ENCODE measurements at regions not wholly inside any gene's neighbourhood (a gene's known extent, or its start where the extent isn't known, plus 50 kb on each side); places are given as distances from the start of the nearest gene placed in this dataset.

DNA sequence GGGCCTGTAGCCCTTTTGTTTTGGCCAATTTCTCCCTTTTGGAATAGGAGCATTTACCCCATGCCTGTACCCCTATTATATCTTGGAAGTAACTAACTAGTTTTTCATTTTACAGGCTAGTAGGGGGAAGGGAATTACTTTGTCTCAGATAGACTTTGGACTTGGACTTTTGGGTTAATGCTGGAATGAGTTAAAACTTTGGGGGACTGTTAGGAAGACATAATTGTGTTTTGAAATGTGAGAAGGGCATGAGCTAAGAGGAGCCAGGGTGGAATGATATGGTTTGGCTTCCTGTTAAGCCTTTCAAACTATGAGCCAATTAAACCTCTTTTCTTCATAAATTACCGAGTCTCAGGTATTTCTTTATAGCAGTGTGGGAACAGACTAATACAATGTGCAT lies 168.1 kb downstream of the FGF1 start:
- Histone ChIP-seq H4K20me1 (ENCODE audit: insufficient read depth, low read length) (no peaks in the 10 kb centered on the region), H3K9me3 (ENCODE audit: insufficient read depth, low read length, severe bottlenecking) (no peaks in the 10 kb centered on the region), H3K27ac (ENCODE audit: low read length) (no peak overlapping the region), H3K36me3 (ENCODE audit: insufficient read depth, low read length) (no peaks in the 10 kb centered on the region), H3K79me2 (ENCODE audit: insufficient read depth, low read length) (no peaks in the 10 kb centered on the region), H2AFZ (ENCODE audit: low read depth, low read length) (no peak overlapping the region), H3K4me2 (ENCODE audit: insufficient read depth, low read length) (no peak overlapping the region), H3K4me1 (ENCODE audit: insufficient read depth, low read length) (no peaks in the 10 kb centered on the region), H3K9ac (ENCODE audit: low read depth, low read length) (no peak overlapping the region), H3K4me3 (ENCODE audit: low read depth in 1 of 2, low read length in 2 of 2) (no peak overlapping the region), H3K27me3 (ENCODE audit: insufficient read depth, low read length, poor library complexity) (no peaks in the 10 kb centered on the region)
- DNase-seq: no peak
- no peak for ATAC-seq (ENCODE audit: insufficient read depth, low read depth)
- TF ChIP-seq, protein P1, sequence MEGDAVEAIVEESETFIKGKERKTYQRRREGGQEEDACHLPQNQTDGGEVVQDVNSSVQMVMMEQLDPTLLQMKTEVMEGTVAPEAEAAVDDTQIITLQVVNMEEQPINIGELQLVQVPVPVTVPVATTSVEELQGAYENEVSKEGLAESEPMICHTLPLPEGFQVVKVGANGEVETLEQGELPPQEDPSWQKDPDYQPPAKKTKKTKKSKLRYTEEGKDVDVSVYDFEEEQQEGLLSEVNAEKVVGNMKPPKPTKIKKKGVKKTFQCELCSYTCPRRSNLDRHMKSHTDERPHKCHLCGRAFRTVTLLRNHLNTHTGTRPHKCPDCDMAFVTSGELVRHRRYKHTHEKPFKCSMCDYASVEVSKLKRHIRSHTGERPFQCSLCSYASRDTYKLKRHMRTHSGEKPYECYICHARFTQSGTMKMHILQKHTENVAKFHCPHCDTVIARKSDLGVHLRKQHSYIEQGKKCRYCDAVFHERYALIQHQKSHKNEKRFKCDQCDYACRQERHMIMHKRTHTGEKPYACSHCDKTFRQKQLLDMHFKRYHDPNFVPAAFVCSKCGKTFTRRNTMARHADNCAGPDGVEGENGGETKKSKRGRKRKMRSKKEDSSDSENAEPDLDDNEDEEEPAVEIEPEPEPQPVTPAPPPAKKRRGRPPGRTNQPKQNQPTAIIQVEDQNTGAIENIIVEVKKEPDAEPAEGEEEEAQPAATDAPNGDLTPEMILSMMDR (IDR thresholded peaks at IDR 0.05; ENCODE audit: borderline replicate concordance, extremely low read depth, low read length, poor library complexity, severe bottlenecking): no peak
- TF ChIP-seq EZH2 (IDR thresholded peaks at IDR 0.05; ENCODE audit: borderline replicate concordance, low read depth, low read length, severe bottlenecking): no peak

- Histone ChIP-seq H3K9me3 (ENCODE audit: insufficient read depth, low read length, severe bottlenecking) (no peaks in the 10 kb centered on the region), H3K4me3 (ENCODE audit: low read depth in 1 of 2, low read length in 2 of 2) (no peak overlapping the region), H3K4me1 (ENCODE audit: insufficient read depth, low read length) (no peaks in the 10 kb centered on the region), H4K20me1 (ENCODE audit: insufficient read depth, low read length) (no peaks in the 10 kb centered on the region), H3K4me2 (ENCODE audit: insufficient read depth, low read length) (no peak overlapping the region), H3K79me2 (ENCODE audit: insufficient read depth, low read length) (no peaks in the 10 kb centered on the region), H3K27me3 (ENCODE audit: insufficient read depth, low read length, poor library complexity) (no peaks in the 10 kb centered on the region), H3K27ac (ENCODE audit: low read length) (no peak overlapping the region), H3K9ac (ENCODE audit: low read depth, low read length) (no peak overlapping the region), H3K36me3 (ENCODE audit: insufficient read depth, low read length) (no peaks in the 10 kb centered on the region), H2AFZ (ENCODE audit: low read depth, low read length) (no peak overlapping the region)
- TF ChIP-seq, protein P1 (IDR thresholded peaks at IDR 0.05; ENCODE audit: borderline replicate concordance, extremely low read depth, low read length, poor library complexity, severe bottlenecking): no peak
- no peak for TF ChIP-seq EZH2 (IDR thresholded peaks at IDR 0.05; ENCODE audit: borderline replicate concordance, low read depth, low read length, severe bottlenecking)
- DNase-seq: no peak
- no peak for ATAC-seq (ENCODE audit: insufficient read depth, low read depth)
These were observed 169.2 kb downstream of the FGF1 start for GRCh38 chr5:142516732-142517131.

GRCh38 chr5:142515036-142515435 lies 170.9 kb downstream of the FGF1 start:
- Histone ChIP-seq H2AFZ (ENCODE audit: low read depth, low read length) (no peak overlapping the region), H3K27me3 (ENCODE audit: insufficient read depth, low read length, poor library complexity) (no peaks in the 10 kb centered on the region)
- no peak for ATAC-seq (ENCODE audit: insufficient read depth, low read depth)

More at GRCh38 chr5:142515036-142515435, 170.9 kb downstream of the FGF1 start:
- H3K9ac ChIP-seq (ENCODE audit: low read depth, low read length): no peak overlapping the region
- H3K4me1 ChIP-seq (ENCODE audit: insufficient read depth, low read length): no peaks in the 10 kb centered on the region
- H3K4me3 ChIP-seq (ENCODE audit: low read depth in 1 of 2, low read length in 2 of 2): no peak overlapping the region
- TF ChIP-seq, protein P1 (IDR thresholded peaks at IDR 0.05; ENCODE audit: borderline replicate concordance, extremely low read depth, low read length, poor library complexity, severe bottlenecking): no peak
- no peak for TF ChIP-seq EZH2 (IDR thresholded peaks at IDR 0.05; ENCODE audit: borderline replicate concordance, low read depth, low read length, severe bottlenecking)
- H3K79me2 ChIP-seq (ENCODE audit: insufficient read depth, low read length): no peaks in the 10 kb centered on the region
- no peak overlapping the region for H3K4me2 ChIP-seq (ENCODE audit: insufficient read depth, low read length)
- no peak for DNase-seq
- no peaks in the 10 kb centered on the region for H3K36me3 ChIP-seq (ENCODE audit: insufficient read depth, low read length)
- H4K20me1 ChIP-seq (ENCODE audit: insufficient read depth, low read length): no peaks in the 10 kb centered on the region
- H3K9me3 ChIP-seq (ENCODE audit: insufficient read depth, low read length, severe bottlenecking): no peaks in the 10 kb centered on the region
- H3K27ac ChIP-seq (ENCODE audit: low read length): no peak overlapping the region
